NCI-H524 treated with DMSO at 0.1 percent for 48 hours (cell line): ENCODE measurements at regions not wholly inside any gene's neighbourhood (a gene's known extent, or its start where the extent isn't known, plus 50 kb on each side); places are given as distances from the start of the nearest gene placed in this dataset.
A peak's percentile ranks its signal among the peaks of the same experiment; 100 is the strongest.
"Not testable (repeated sequence)": the region's sequence is repeated elsewhere in the genome, so short reads cannot be mapped to it uniquely, and the experiment has no call there.

Experiments used
- DNase-seq: peaks from one replicate; lab custom pipeline; 2025; lab: John Stamatoyannopoulos, UW

- no peak for DNase-seq
Measured at GRCh38 chr1:81270051-81270450, 530.7 kb upstream of the ADGRL2 start.

- DNase-seq = no peak
Measured at GRCh38 chr1:81264976-81265375, 535.8 kb upstream of the ADGRL2 start.

- DNase-seq = no peak
Measured at GRCh38 chr1:81259625-81260411, 540.9 kb upstream of the ADGRL2 start.

GRCh38 chr1:81254560-81254959 is 546.2 kb upstream of the ADGRL2 start:
- no peak for DNase-seq

- no peak for DNase-seq
Measured at GRCh38 chr1:81254068-81254467, 546.7 kb upstream of the ADGRL2 start.

GRCh38 chr1:81252471-81253151 is 548.1 kb upstream of the ADGRL2 start:
- DNase-seq = no peak

- DNase-seq = not testable (repeated sequence)
Measured at GRCh38 chr1:81250825-81251224, 549.9 kb upstream of the ADGRL2 start.

- not testable (repeated sequence) for DNase-seq
Measured at GRCh38 chr1:81245084-81245715, 555.5 kb upstream of the ADGRL2 start.

GRCh38 chr1:81244612-81245011 is 556.1 kb upstream of the ADGRL2 start:
- not testable (repeated sequence) for DNase-seq

GRCh38 chr1:81242103-81242502 is 558.6 kb upstream of the ADGRL2 start:
- no peak for DNase-seq

GRCh38 chr1:81238129-81238528 is 562.6 kb upstream of the ADGRL2 start:
- DNase-seq = no peak

GRCh38 chr1:81237473-81238089 is 563.2 kb upstream of the ADGRL2 start:
- DNase-seq = peak; percentile 0

GRCh38 chr1:81234237-81234636 is 566.5 kb upstream of the ADGRL2 start:
- no peak for DNase-seq

- no peak for DNase-seq
Measured at GRCh38 chr1:81233591-81233990, 567.1 kb upstream of the ADGRL2 start.

GRCh38 chr1:81232420-81232819 is 568.3 kb upstream of the ADGRL2 start:
- DNase-seq = no peak

GRCh38 chr1:81231729-81232038 is 569.0 kb upstream of the ADGRL2 start:
- DNase-seq = no peak

- DNase-seq = no peak
Measured at GRCh38 chr1:81230983-81231728, 569.6 kb upstream of the ADGRL2 start.

GRCh38 chr1:81228926-81229325 is 571.8 kb upstream of the ADGRL2 start:
- DNase-seq = no peak

GRCh38 chr1:81226603-81226928 is 574.2 kb upstream of the ADGRL2 start:
- no peak for DNase-seq

- DNase-seq = no peak
Measured at GRCh38 chr1:81225789-81226602, 574.7 kb upstream of the ADGRL2 start.

- DNase-seq = no peak
Measured at GRCh38 chr1:81224222-81224621, 576.5 kb upstream of the ADGRL2 start.
